HCT116 (cell line): ENCODE measurements at regions not wholly inside any gene's neighbourhood (a gene's known extent, or its start where the extent isn't known, plus 50 kb on each side); places are given as distances from the start of the nearest gene placed in this dataset.

Source experiments
- ATAC-seq: fragments of 200-7000 bp; cut with Tn5 transposase; 2 replicates; pipeline ENCODE4 v1.9.1; 2020; ENCODE audit warnings: mild to moderate bottlenecking, moderate library complexity
- BruUV-seq: library from RNA; stranded (reverse); fragments of 400-500 nt; replicated peaks from 2 replicates; lab custom pipeline; 2021; lab: Mats Ljungman, UMichigan
- CTCF ChIA-PET: fragments of 300-600 bp; sonication (Branson Sonifier 250); formaldehyde crosslinking; loops from one replicate; lab custom pipeline; 2021; ENCODE audit warnings: antibody characterized with exemption; lab: Charles Lee
- POLR2A ChIA-PET: fragments of 300-600, 350-600 bp; sonication (Branson Sonifier 250); formaldehyde crosslinking; loops from one replicate; lab custom pipeline; 2021; ENCODE audit warnings: antibody characterized with exemption; lab: Charles Lee
- RAD21 ChIA-PET, 2 experiments: fragments of 300-600 bp; sonication (Branson Sonifier 250); formaldehyde crosslinking; loops; one replicate each; lab custom pipeline; 2023; ENCODE audit warnings: low total read pairs in 2 of 2; ENCODE audit not compliant: uncharacterized antibody in 2 of 2, unreplicated experiment in 2 of 2, low non-redundant PET in 1 of 2; lab: Charles Lee
- DNase-seq: peaks from one replicate; pipeline ENCODE4 v3.0.0-alpha.2; 2010; ENCODE audit warnings: low read depth, low spot score
- H2AFZ ChIP-seq: fragments of 200-600 bp; shearing (Covaris generic), sonication (generic); 2 replicates; pipeline ENCODE4 v1.6.1; 2017; ENCODE audit warnings: low read depth, mixed run types, mixed read lengths, antibody characterized with exemption, low read length; ENCODE audit not compliant: poor library complexity, severe bottlenecking
- H3K27ac ChIP-seq: 2 replicates; pipeline ENCODE4 v1.5.1; 2012; ENCODE audit warnings: low read depth, low read length
- H3K27me3 ChIP-seq: fragments of 200-600 bp; sonication (generic); 2 replicates; pipeline ENCODE4 v1.6.1; 2016; ENCODE audit warnings: mixed run types, low read length, mixed read lengths; ENCODE audit not compliant: insufficient read depth
- H3K36me3 ChIP-seq, 2 experiments: fragments of 200-500 bp in 1 of 2; fragments of 200-600 bp in 1 of 2; sonication (Bioruptor generic) in 1 of 2; sonication (generic) in 1 of 2; 2 replicates each; pipeline versions ENCODE4 v1.5.1 to v1.6.1; 2014 to 2016; ENCODE audit warnings: low read length in 2 of 2, inconsistent platforms in 1 of 2, mixed read lengths in 1 of 2, mixed run types in 1 of 2; ENCODE audit not compliant: insufficient read depth in 2 of 2, control insufficient read depth in 1 of 2
- H3K4me1 ChIP-seq, 2 experiments: fragments of 200-600 bp in 1 of 2; sonication (generic) in 1 of 2; 2 replicates each; pipeline versions ENCODE4 v1.5.1 to v1.6.1; 2012 to 2017; ENCODE audit warnings: low read length in 2 of 2, inconsistent platforms in 1 of 2, mild to moderate bottlenecking in 1 of 2, mixed read lengths in 1 of 2, mixed run types in 1 of 2, moderate library complexity in 1 of 2; ENCODE audit not compliant: insufficient read depth in 2 of 2, control insufficient read depth in 1 of 2
- H3K4me2 ChIP-seq: fragments of 200-600 bp; sonication (generic); 2 replicates; pipeline ENCODE4 v1.6.1; 2017; ENCODE audit warnings: mixed run types, low read length, mixed read lengths
- H3K4me3 ChIP-seq, 2 experiments: fragments of 200-600 bp in 1 of 2; sonication (generic) in 1 of 2; replicated peaks in 1 of 2; 2 replicates each; pipeline ENCODE4 v1.5.1; 2011 to 2016; ENCODE audit warnings: low read length in 2 of 2, control low read depth in 1 of 2, low read depth in 1 of 2, mild to moderate bottlenecking in 1 of 2, mixed read lengths in 1 of 2, mixed run types in 1 of 2
- H3K79me2 ChIP-seq: fragments of 200-600 bp; sonication (generic); 2 replicates; pipeline ENCODE4 v1.6.1; 2017; ENCODE audit warnings: mild to moderate bottlenecking, mixed run types, low read length, moderate library complexity, mixed read lengths; ENCODE audit not compliant: insufficient read depth
- H3K9ac ChIP-seq: fragments of 200-600 bp; sonication (generic); 2 replicates; pipeline ENCODE4 v1.6.1; 2016; ENCODE audit warnings: low read length, mixed read lengths
- H3K9me2 ChIP-seq: fragments of 200-600 bp; sonication (generic), shearing (Covaris generic); 2 replicates; pipeline ENCODE4 v1.6.1; 2017; ENCODE audit warnings: mixed run types, mild to moderate bottlenecking, moderate library complexity; ENCODE audit not compliant: insufficient read depth
- H3K9me3 ChIP-seq, 2 experiments: fragments of 200-500 bp in 1 of 2; fragments of 200-600 bp in 1 of 2; sonication (Bioruptor generic) in 1 of 2; sonication (generic) in 1 of 2; 2 replicates each; pipeline ENCODE4 v1.6.1; 2014 to 2017; ENCODE audit warnings: low read length in 2 of 2, mixed read lengths in 2 of 2, inconsistent platforms in 1 of 2, low read depth in 1 of 2, mild to moderate bottlenecking in 1 of 2, mixed run types in 1 of 2, moderate library complexity in 1 of 2; ENCODE audit not compliant: control insufficient read depth in 1 of 2, insufficient read depth in 1 of 2
- H4K20me1 ChIP-seq: fragments of 200-600 bp; sonication (generic), shearing (Covaris generic); 2 replicates; pipeline ENCODE4 v1.6.1; 2017; ENCODE audit warnings: mixed run types, mild to moderate bottlenecking, moderate library complexity; ENCODE audit not compliant: insufficient read depth
- CEBPB ChIP-seq: IDR thresholded peaks from 2 replicates; pipeline ENCODE4 v1.6.1; 2012; ENCODE audit warnings: low read depth
- EGR1 ChIP-seq: IDR thresholded peaks from 2 replicates; pipeline ENCODE4 v1.6.1; 2012; ENCODE audit warnings: low read depth
- EZH2 ChIP-seq: fragments of 200-600 bp; sonication (generic); IDR thresholded peaks from 2 replicates; pipeline ENCODE4 v1.6.1; 2017; ENCODE audit warnings: antibody characterized with exemption, mixed run types
- FOSL1 ChIP-seq: IDR thresholded peaks from 2 replicates; pipeline ENCODE4 v1.6.1; 2012; ENCODE audit warnings: low read depth
- JUND ChIP-seq: IDR thresholded peaks from 2 replicates; pipeline ENCODE4 v1.6.1; 2012
- POLR2A ChIP-seq: IDR thresholded peaks from 2 replicates; pipeline ENCODE4 v1.7.0; 2011; ENCODE audit warnings: borderline replicate concordance; ENCODE audit not compliant: insufficient read depth, insufficient read length; ENCODE audit errors: extremely low read depth
- POLR2AphosphoS5 ChIP-seq: IDR thresholded peaks from 2 replicates; pipeline ENCODE4 v1.6.1; 2011; ENCODE audit warnings: mild to moderate bottlenecking, low read depth, low read length, moderate library complexity
- RAD21 ChIP-seq: IDR thresholded peaks from 2 replicates; pipeline ENCODE4 v1.6.1; 2012; ENCODE audit warnings: low read depth, mild to moderate bottlenecking
- SIN3A ChIP-seq: IDR thresholded peaks from 2 replicates; pipeline ENCODE4 v1.6.1; 2012; ENCODE audit warnings: low read depth
- SP1 ChIP-seq: IDR thresholded peaks from 2 replicates; pipeline ENCODE4 v1.6.1; 2012; ENCODE audit warnings: low read depth
- SRF ChIP-seq: IDR thresholded peaks from 2 replicates; pipeline ENCODE4 v1.6.1; 2012; ENCODE audit warnings: low read depth
- TCF7L2 ChIP-seq: IDR thresholded peaks from 2 replicates; pipeline ENCODE4 v1.7.0; 2011; ENCODE audit warnings: borderline replicate concordance, inconsistent platforms; ENCODE audit not compliant: insufficient read depth, insufficient read length; ENCODE audit errors: extremely low read depth
- YY1 ChIP-seq: IDR thresholded peaks from 2 replicates; pipeline ENCODE4 v1.6.1; 2011; ENCODE audit warnings: low read length, low read depth, moderate library complexity, mild to moderate bottlenecking; ENCODE audit not compliant: insufficient replicate concordance; ENCODE audit errors: extremely low read depth
- ZFX ChIP-seq: fragments of 450-650 bp; IDR thresholded peaks from 2 replicates; pipeline ENCODE4 v1.6.1; 2017
- intact Hi-C: fragments of 100-400 bp; cut with micrococcal nuclease; formaldehyde crosslinking; loops from 2 replicates; pipeline ENCODE4 v1.10.0; 2022
- TF ChIP-seq, protein P1 (sequence below): IDR thresholded peaks from 2 replicates; pipeline ENCODE4 v1.6.1; 2012
- TF ChIP-seq, protein P2 (sequence below): IDR thresholded peaks from 2 replicates; pipeline ENCODE4 v1.6.1; 2012
- TF ChIP-seq, protein P3 (sequence below): IDR thresholded peaks from 2 replicates; pipeline ENCODE4 v1.6.1; 2012; ENCODE audit warnings: low read depth
- TF ChIP-seq, protein P4 (sequence below), 3 experiments: fragments of 200-600 bp in 1 of 3; sonication (generic) in 1 of 3; IDR thresholded peaks in 2 of 3; conservative IDR thresholded peaks in 1 of 3; 2 replicates each; pipeline ENCODE4 v1.5.1; 2012 to 2017; ENCODE audit warnings: low read depth in 2 of 3, low read length in 2 of 3, antibody characterized with exemption in 1 of 3, borderline replicate concordance in 1 of 3, control low read depth in 1 of 3, mild to moderate bottlenecking in 1 of 3, mixed read lengths in 1 of 3, mixed run types in 1 of 3, moderate library complexity in 1 of 3; ENCODE audit not compliant: insufficient read depth in 1 of 3
- TF ChIP-seq, protein P5 (sequence below): IDR thresholded peaks from 2 replicates; pipeline ENCODE4 v1.6.1; 2011; ENCODE audit warnings: mild to moderate bottlenecking, low read length, moderate library complexity; ENCODE audit not compliant: insufficient replicate concordance; ENCODE audit errors: extremely low read depth

DNA sequence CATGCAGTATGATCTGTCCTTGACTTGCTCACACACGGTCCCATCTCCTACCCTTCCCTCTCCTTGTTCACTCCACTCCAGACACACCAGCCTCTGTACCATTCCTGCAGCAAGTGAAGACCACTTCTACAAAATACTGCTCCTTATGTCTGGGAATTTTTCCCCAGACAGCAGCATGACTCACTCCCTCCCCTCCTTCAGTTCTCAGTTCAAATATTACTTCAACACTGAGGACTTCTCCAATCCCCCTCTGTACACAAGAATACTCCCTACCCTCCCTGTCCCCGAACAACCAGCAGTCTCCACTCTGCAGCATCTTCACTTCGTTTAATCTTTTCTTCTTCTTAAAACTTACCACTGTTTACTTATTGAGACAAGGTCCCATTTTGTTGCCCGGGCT lies 474.0 kb downstream of the GPAM start (continued):
- no peak for TF ChIP-seq SIN3A

DNA sequence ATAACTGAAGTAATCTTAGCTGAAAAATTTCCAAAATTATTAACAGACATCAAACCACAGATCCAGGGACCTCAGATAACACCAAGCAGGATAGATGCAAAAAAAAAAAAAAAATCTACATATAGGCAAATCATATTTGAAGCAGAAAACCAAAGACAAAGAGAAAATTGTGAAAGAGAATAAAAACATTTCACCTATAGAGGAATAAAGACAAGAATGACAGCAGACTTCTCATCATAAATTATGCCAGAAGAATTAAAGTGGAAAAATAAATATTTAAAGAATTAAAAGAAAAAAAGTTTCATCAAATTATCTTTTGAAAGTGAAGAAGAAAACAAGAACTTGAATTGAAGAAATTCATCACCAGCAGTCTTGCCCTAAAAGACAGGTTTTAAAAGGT lies 467.5 kb downstream of the GPAM start:
- no peak for TF ChIP-seq TCF7L2
- no peak for TF ChIP-seq CEBPB
- no peak for TF ChIP-seq POLR2A
- no peak for TF ChIP-seq FOSL1
- TF ChIP-seq, protein P1, sequence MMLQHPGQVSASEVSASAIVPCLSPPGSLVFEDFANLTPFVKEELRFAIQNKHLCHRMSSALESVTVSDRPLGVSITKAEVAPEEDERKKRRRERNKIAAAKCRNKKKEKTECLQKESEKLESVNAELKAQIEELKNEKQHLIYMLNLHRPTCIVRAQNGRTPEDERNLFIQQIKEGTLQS, result no peak
- no peak for TF ChIP-seq EZH2
- no peak for TF ChIP-seq SP1
- TF ChIP-seq EGR1, result no peak
- no peak for TF ChIP-seq RAD21
- no peak for TF ChIP-seq SRF
- no peak for TF ChIP-seq POLR2AphosphoS5
- TF ChIP-seq, protein P2, sequence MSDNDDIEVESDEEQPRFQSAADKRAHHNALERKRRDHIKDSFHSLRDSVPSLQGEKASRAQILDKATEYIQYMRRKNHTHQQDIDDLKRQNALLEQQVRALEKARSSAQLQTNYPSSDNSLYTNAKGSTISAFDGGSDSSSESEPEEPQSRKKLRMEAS, result no peak
- TF ChIP-seq, protein P3, sequence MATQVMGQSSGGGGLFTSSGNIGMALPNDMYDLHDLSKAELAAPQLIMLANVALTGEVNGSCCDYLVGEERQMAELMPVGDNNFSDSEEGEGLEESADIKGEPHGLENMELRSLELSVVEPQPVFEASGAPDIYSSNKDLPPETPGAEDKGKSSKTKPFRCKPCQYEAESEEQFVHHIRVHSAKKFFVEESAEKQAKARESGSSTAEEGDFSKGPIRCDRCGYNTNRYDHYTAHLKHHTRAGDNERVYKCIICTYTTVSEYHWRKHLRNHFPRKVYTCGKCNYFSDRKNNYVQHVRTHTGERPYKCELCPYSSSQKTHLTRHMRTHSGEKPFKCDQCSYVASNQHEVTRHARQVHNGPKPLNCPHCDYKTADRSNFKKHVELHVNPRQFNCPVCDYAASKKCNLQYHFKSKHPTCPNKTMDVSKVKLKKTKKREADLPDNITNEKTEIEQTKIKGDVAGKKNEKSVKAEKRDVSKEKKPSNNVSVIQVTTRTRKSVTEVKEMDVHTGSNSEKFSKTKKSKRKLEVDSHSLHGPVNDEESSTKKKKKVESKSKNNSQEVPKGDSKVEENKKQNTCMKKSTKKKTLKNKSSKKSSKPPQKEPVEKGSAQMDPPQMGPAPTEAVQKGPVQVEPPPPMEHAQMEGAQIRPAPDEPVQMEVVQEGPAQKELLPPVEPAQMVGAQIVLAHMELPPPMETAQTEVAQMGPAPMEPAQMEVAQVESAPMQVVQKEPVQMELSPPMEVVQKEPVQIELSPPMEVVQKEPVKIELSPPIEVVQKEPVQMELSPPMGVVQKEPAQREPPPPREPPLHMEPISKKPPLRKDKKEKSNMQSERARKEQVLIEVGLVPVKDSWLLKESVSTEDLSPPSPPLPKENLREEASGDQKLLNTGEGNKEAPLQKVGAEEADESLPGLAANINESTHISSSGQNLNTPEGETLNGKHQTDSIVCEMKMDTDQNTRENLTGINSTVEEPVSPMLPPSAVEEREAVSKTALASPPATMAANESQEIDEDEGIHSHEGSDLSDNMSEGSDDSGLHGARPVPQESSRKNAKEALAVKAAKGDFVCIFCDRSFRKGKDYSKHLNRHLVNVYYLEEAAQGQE, result no peak
- TF ChIP-seq JUND, result no peak
- TF ChIP-seq, protein P4, sequence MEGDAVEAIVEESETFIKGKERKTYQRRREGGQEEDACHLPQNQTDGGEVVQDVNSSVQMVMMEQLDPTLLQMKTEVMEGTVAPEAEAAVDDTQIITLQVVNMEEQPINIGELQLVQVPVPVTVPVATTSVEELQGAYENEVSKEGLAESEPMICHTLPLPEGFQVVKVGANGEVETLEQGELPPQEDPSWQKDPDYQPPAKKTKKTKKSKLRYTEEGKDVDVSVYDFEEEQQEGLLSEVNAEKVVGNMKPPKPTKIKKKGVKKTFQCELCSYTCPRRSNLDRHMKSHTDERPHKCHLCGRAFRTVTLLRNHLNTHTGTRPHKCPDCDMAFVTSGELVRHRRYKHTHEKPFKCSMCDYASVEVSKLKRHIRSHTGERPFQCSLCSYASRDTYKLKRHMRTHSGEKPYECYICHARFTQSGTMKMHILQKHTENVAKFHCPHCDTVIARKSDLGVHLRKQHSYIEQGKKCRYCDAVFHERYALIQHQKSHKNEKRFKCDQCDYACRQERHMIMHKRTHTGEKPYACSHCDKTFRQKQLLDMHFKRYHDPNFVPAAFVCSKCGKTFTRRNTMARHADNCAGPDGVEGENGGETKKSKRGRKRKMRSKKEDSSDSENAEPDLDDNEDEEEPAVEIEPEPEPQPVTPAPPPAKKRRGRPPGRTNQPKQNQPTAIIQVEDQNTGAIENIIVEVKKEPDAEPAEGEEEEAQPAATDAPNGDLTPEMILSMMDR (IDR thresholded peaks at IDR 0.05 in 2 of 3, conservative IDR thresholded peaks at IDR 0.05 in 1 of 3; ENCODE audit: borderline replicate concordance in 1 of 3, insufficient read depth in 1 of 3, low read depth in 2 of 3, low read length in 2 of 3), result no peak
- TF ChIP-seq, protein P5, sequence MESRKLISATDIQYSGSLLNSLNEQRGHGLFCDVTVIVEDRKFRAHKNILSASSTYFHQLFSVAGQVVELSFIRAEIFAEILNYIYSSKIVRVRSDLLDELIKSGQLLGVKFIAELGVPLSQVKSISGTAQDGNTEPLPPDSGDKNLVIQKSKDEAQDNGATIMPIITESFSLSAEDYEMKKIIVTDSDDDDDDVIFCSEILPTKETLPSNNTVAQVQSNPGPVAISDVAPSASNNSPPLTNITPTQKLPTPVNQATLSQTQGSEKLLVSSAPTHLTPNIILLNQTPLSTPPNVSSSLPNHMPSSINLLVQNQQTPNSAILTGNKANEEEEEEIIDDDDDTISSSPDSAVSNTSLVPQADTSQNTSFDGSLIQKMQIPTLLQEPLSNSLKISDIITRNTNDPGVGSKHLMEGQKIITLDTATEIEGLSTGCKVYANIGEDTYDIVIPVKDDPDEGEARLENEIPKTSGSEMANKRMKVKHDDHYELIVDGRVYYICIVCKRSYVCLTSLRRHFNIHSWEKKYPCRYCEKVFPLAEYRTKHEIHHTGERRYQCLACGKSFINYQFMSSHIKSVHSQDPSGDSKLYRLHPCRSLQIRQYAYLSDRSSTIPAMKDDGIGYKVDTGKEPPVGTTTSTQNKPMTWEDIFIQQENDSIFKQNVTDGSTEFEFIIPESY, result no peak
- no peak for TF ChIP-seq ZFX
- TF ChIP-seq YY1, result no peak
- POLR2A ChIA-PET, result no interaction called here

More for the DNA sequence above, 467.5 kb downstream of the GPAM start:
- no peaks in the 10 kb centered on the region for H3K4me1 ChIP-seq
- BruUV-seq, result no TSS peak
- no peaks in the 10 kb centered on the region for H3K79me2 ChIP-seq
- H3K9me3 ChIP-seq, result peaks cover 8 to 20% of the 10 kb centered on the region in 2 experiments; a peak in 2 of 4 replicates
- no peaks in the 10 kb centered on the region for H3K36me3 ChIP-seq
- CTCF ChIA-PET, result no interaction called here
- H3K27ac ChIP-seq, result no peak overlapping the region
- no peaks in the 10 kb centered on the region for H3K27me3 ChIP-seq
- no peak overlapping the region for H3K9ac ChIP-seq
- RAD21 ChIA-PET, result no interaction called here
- no peak overlapping the region for H3K4me3 ChIP-seq
- no peak overlapping the region for H3K4me2 ChIP-seq
- ATAC-seq (no peak), DNase-seq (no peak)
- H3K9me2 ChIP-seq, result no peaks in the 10 kb centered on the region
- intact Hi-C loops, result no loop called here
- H4K20me1 ChIP-seq, result no peaks in the 10 kb centered on the region
- no peak overlapping the region for H2AFZ ChIP-seq
